H9 (cell line): ENCODE measurements at regions not wholly inside any gene's neighbourhood (a gene's known extent, or its start where the extent isn't known, plus 50 kb on each side); places are given as distances from the start of the nearest gene placed in this dataset.

Experiments
- DNase-seq: peaks from one replicate; pipeline ENCODE4 v3.0.0-alpha.2; 2017
- H2AFZ ChIP-seq: one replicate; pipeline ENCODE4 v1.6.1; 2013; ENCODE audit warnings: mild to moderate bottlenecking, low read length, control low read depth, moderate library complexity
- H2AK5ac ChIP-seq: 2 replicates; pipeline ENCODE4 v1.6.1; 2013; ENCODE audit warnings: low read length, control low read depth, mixed read lengths; ENCODE audit not compliant: insufficient read length
- H2BK120ac ChIP-seq: one replicate; pipeline ENCODE4 v1.6.1; 2013; ENCODE audit warnings: low read depth, mild to moderate bottlenecking, low read length, control low read depth, inconsistent platforms; ENCODE audit not compliant: poor library complexity, severe bottlenecking
- H2BK12ac ChIP-seq: 2 replicates; pipeline ENCODE4 v1.6.1; 2013; ENCODE audit warnings: low read length, control low read depth, mixed read lengths, low read depth; ENCODE audit not compliant: insufficient read length
- H2BK15ac ChIP-seq: 2 replicates; pipeline ENCODE4 v1.6.1; 2013; ENCODE audit warnings: low read depth, low read length, control low read depth
- H2BK20ac ChIP-seq: one replicate; pipeline ENCODE4 v1.6.1; 2013; ENCODE audit warnings: low read depth, mild to moderate bottlenecking, low read length, control low read depth, inconsistent platforms; ENCODE audit not compliant: poor library complexity, severe bottlenecking
- H2BK5ac ChIP-seq: 2 replicates; pipeline ENCODE4 v1.6.1; 2013; ENCODE audit warnings: low read length, control low read depth, mixed read lengths; ENCODE audit not compliant: insufficient read length
- H3K14ac ChIP-seq: 2 replicates; pipeline ENCODE4 v1.6.1; 2013; ENCODE audit warnings: low read length, control low read depth; ENCODE audit not compliant: insufficient read depth
- H3K18ac ChIP-seq: 2 replicates; pipeline ENCODE4 v1.6.1; 2013; ENCODE audit warnings: low read depth, mild to moderate bottlenecking, mixed read lengths, low read length, control low read depth; ENCODE audit not compliant: insufficient read length
- H3K23ac ChIP-seq: 2 replicates; pipeline ENCODE4 v1.6.1; 2013; ENCODE audit warnings: low read length, control low read depth, mixed read lengths, low read depth; ENCODE audit not compliant: insufficient read length
- H3K23me2 ChIP-seq: 2 replicates; pipeline ENCODE4 v1.6.1; 2013; ENCODE audit warnings: low read depth, mild to moderate bottlenecking, mixed read lengths, low read length, control low read depth; ENCODE audit not compliant: insufficient read length, poor library complexity, severe bottlenecking
- H3K27ac ChIP-seq: 2 replicates; pipeline ENCODE4 v1.5.1; 2013; ENCODE audit warnings: low read length, control low read depth, mixed read lengths, low read depth; ENCODE audit not compliant: insufficient read length
- H3K27me3 ChIP-seq: 2 replicates; pipeline ENCODE4 v1.6.1; 2013; ENCODE audit warnings: low read length, control low read depth, inconsistent platforms; ENCODE audit not compliant: insufficient read depth
- H3K4ac ChIP-seq: 2 replicates; pipeline ENCODE4 v1.6.1; 2013; ENCODE audit warnings: low read depth, mild to moderate bottlenecking, control low read depth, inconsistent platforms, low read length, moderate library complexity
- H3K4me1 ChIP-seq: 2 replicates; pipeline ENCODE4 v1.6.1; 2013; ENCODE audit warnings: low read length, control low read depth, inconsistent platforms; ENCODE audit not compliant: insufficient read depth
- H3K4me2 ChIP-seq: 2 replicates; pipeline ENCODE4 v1.6.1; 2013; ENCODE audit warnings: low read length, control low read depth, mixed read lengths; ENCODE audit not compliant: insufficient read length, insufficient read depth
- H3K56ac ChIP-seq: 2 replicates; pipeline ENCODE4 v1.6.1; 2013; ENCODE audit warnings: low read depth, mild to moderate bottlenecking, mixed read lengths, low read length, control low read depth; ENCODE audit not compliant: insufficient read length
- H3K79me1 ChIP-seq: 2 replicates; pipeline ENCODE4 v1.6.1; 2013; ENCODE audit warnings: low read depth, mild to moderate bottlenecking, moderate library complexity, low read length, control low read depth, inconsistent platforms; ENCODE audit not compliant: insufficient read depth, poor library complexity, severe bottlenecking
- H3K79me2 ChIP-seq: 2 replicates; pipeline ENCODE4 v1.6.1; 2013; ENCODE audit warnings: low read length, control low read depth, inconsistent platforms; ENCODE audit not compliant: insufficient read depth
- H3K9ac ChIP-seq: 2 replicates; pipeline ENCODE4 v1.6.1; 2013; ENCODE audit warnings: low read length, control low read depth, mixed read lengths; ENCODE audit not compliant: insufficient read length; ENCODE audit errors: extremely low read depth
- H3K9me3 ChIP-seq: one replicate; pipeline ENCODE4 v1.6.1; 2013; ENCODE audit warnings: low read depth, low read length, inconsistent platforms; ENCODE audit not compliant: control insufficient read depth
- H3T11ph ChIP-seq: one replicate; pipeline ENCODE4 v1.6.1; 2013; ENCODE audit warnings: mild to moderate bottlenecking, low read length, control low read depth, inconsistent platforms
- H4K20me1 ChIP-seq: one replicate; pipeline ENCODE4 v1.6.1; 2013; ENCODE audit not compliant: control insufficient read depth, insufficient read length, insufficient read depth
- H4K5ac ChIP-seq: 2 replicates; pipeline ENCODE4 v1.6.1; 2013; ENCODE audit warnings: low read depth, mild to moderate bottlenecking, mixed read lengths, low read length, control low read depth; ENCODE audit not compliant: insufficient read length
- H4K8ac ChIP-seq: replicated peaks from 2 replicates; pipeline ENCODE4 v1.6.1; 2013; ENCODE audit warnings: low read length, control low read depth, mixed read lengths, low read depth; ENCODE audit not compliant: insufficient read length
- H4K91ac ChIP-seq: 2 replicates; pipeline ENCODE4 v1.6.1; 2013; ENCODE audit warnings: low read depth, mild to moderate bottlenecking, moderate library complexity, mixed read lengths, low read length, control low read depth; ENCODE audit not compliant: insufficient read length
- H3K27ac Mint-ChIP-seq, 3 experiments: 2 replicates in 2 of 3; 3 replicates in 1 of 3; pipeline ENCODE4 v1.8.0; 2020 to 2021; ENCODE audit warnings: mixed read lengths in 3 of 3, mild to moderate bottlenecking in 1 of 3, moderate library complexity in 1 of 3
- H3K27me3 Mint-ChIP-seq: 2 replicates; pipeline ENCODE4 v1.8.0; 2021; ENCODE audit warnings: low read depth, mild to moderate bottlenecking, moderate library complexity, mixed read lengths
- H3K36me3 Mint-ChIP-seq, 3 experiments: 2 replicates in 2 of 3; 3 replicates in 1 of 3; pipeline ENCODE4 v1.8.0; 2020 to 2021; ENCODE audit warnings: low read depth in 3 of 3, mixed read lengths in 3 of 3; ENCODE audit not compliant: insufficient read depth in 1 of 3
- H3K4me1 Mint-ChIP-seq, 2 experiments: 2 replicates each; pipeline ENCODE4 v1.8.0; 2020; ENCODE audit warnings: mixed read lengths in 2 of 2
- H3K4me3 Mint-ChIP-seq, 2 experiments: 2 replicates in 1 of 2; 3 replicates in 1 of 2; pipeline ENCODE4 v1.8.0; 2020 to 2021; ENCODE audit warnings: mild to moderate bottlenecking in 2 of 2, mixed read lengths in 2 of 2, moderate library complexity in 1 of 2
- H3K9me3 Mint-ChIP-seq, 2 experiments: 2 replicates in 1 of 2; 3 replicates in 1 of 2; pipeline ENCODE4 v1.8.0; 2020; ENCODE audit warnings: mild to moderate bottlenecking in 2 of 2, mixed read lengths in 2 of 2, moderate library complexity in 1 of 2
- WGBS: extraction: QIAGEN DNeasy Blood & Tissue Kit; methylation state at CpG from one replicate; pipeline ENCODE4 v1.1.7; 2013; ENCODE audit warnings: missing lambda C conversion rate, low lambda C conversion rate, mixed read lengths; ENCODE audit not compliant: insufficient read length; ENCODE audit errors: extremely low coverage; 5-methylcytosine and 5-hydroxymethylcytosine counted together
- TF ChIP-seq, protein P1 (sequence below): fragments of 200-600 bp; sonication (generic); conservative IDR thresholded peaks from 3 replicates; pipeline ENCODE4 v1.8.0; 2021; ENCODE audit warnings: antibody characterized with exemption, mild to moderate bottlenecking

- Histone ChIP-seq H2BK20ac (no peak overlapping the region), H2AK5ac (no peak overlapping the region), H2BK15ac (no peak overlapping the region), H3T11ph (no peak overlapping the region), H3K14ac (no peak overlapping the region), H2BK120ac (no peak overlapping the region), H3K79me2 (no peaks in the 10 kb centered on the region), H2BK5ac (no peak overlapping the region), H3K18ac (peak overlapping the region; percentile 25), H3K4ac (no peak overlapping the region), H2BK12ac (no peak overlapping the region), H3K23me2 (no peaks in the 10 kb centered on the region), H3K9ac (no peak overlapping the region), H3K27me3 (no peaks in the 10 kb centered on the region), H4K91ac (no peak overlapping the region), H3K23ac (no peak overlapping the region), H3K9me3 (no peaks in the 10 kb centered on the region), H2AFZ (no peak overlapping the region), H4K5ac (no peak overlapping the region), H3K56ac (no peak overlapping the region), H3K4me1 (no peaks in the 10 kb centered on the region), H3K27ac (no peak overlapping the region), H3K79me1 (no peaks in the 10 kb centered on the region), H4K20me1 (no peaks in the 10 kb centered on the region), H4K8ac (no peak overlapping the region), H3K4me2 (peak overlapping the region; percentile 2)
- Mint-ChIP-seq H3K9me3 (peaks cover 10 to 12% of the 10 kb centered on the region in 2 experiments; a peak in 4 of 5 replicates), H3K4me1 (peaks cover 6 to 11% of the 10 kb centered on the region in 2 experiments), H3K27ac (peak overlapping the region in 1 of 3 experiments; percentile 64; a peak in 1 of 7 replicates), H3K4me3 (peak overlapping the region; percentile 28 to 54; a peak in 4 of 5 replicates), H3K36me3 (peaks cover 0 to 12% (median 3%) of the 10 kb centered on the region in 3 experiments; a peak in 4 of 7 replicates), H3K27me3 (no peaks in the 10 kb centered on the region; the same call in 1 of the 2 replicates)
- WGBS: no CpG with 5 or more reads among the region's 26 CpGs
- TF ChIP-seq, protein P1, sequence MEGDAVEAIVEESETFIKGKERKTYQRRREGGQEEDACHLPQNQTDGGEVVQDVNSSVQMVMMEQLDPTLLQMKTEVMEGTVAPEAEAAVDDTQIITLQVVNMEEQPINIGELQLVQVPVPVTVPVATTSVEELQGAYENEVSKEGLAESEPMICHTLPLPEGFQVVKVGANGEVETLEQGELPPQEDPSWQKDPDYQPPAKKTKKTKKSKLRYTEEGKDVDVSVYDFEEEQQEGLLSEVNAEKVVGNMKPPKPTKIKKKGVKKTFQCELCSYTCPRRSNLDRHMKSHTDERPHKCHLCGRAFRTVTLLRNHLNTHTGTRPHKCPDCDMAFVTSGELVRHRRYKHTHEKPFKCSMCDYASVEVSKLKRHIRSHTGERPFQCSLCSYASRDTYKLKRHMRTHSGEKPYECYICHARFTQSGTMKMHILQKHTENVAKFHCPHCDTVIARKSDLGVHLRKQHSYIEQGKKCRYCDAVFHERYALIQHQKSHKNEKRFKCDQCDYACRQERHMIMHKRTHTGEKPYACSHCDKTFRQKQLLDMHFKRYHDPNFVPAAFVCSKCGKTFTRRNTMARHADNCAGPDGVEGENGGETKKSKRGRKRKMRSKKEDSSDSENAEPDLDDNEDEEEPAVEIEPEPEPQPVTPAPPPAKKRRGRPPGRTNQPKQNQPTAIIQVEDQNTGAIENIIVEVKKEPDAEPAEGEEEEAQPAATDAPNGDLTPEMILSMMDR: no peak
- DNase-seq: peak; percentile 74
These were observed 128.0 kb downstream of the ASB1 start for GRCh38 chr2:238554468-238555315.
